Transverse colon (tissue), 4 donors: ENCODE measurements at regions not wholly inside any gene's neighbourhood (a gene's known extent, or its start where the extent isn't known, plus 50 kb on each side); places are given as distances from the start of the nearest gene placed in this dataset.
A peak's percentile ranks its signal among the peaks of the same experiment; 100 is the strongest.

ENCODE experiments used
- DNase-seq: peaks from one replicate; pipeline ENCODE4 v3.0.0-alpha.2; 2019
- H3K27ac ChIP-seq, 4 donors: fragments of 200-600 bp; sonication (generic); 2 replicates each; pipeline ENCODE4 v1.5.1; 2016 to 2018; ENCODE audit warnings: inconsistent platforms in 4 of 4
- H3K27me3 ChIP-seq: fragments of 200-600 bp; sonication (generic); 2 replicates; pipeline ENCODE4 v1.5.1; 2017; ENCODE audit warnings: inconsistent platforms
- H3K36me3 ChIP-seq, 4 donors: fragments of 200-600 bp; sonication (generic); 2 replicates each; pipeline ENCODE4 v1.5.1; 2017 to 2019; ENCODE audit warnings: inconsistent platforms in 4 of 4
- H3K4me1 ChIP-seq, 4 donors: fragments of 200-600 bp; sonication (generic); 2 replicates each; pipeline ENCODE4 v1.5.1; 2017 to 2020; ENCODE audit warnings: inconsistent platforms in 4 of 4
- H3K4me3 ChIP-seq, 4 donors: fragments of 200-600 bp; sonication (generic); 1 replicate in 1 of 4; 2 replicates in 3 of 4; pipeline versions ENCODE4 v1.5.1 to v1.6.1; 2017 to 2019; ENCODE audit warnings: inconsistent platforms in 4 of 4
- H3K9me3 ChIP-seq, 2 donors: fragments of 200-600 bp; sonication (generic); 2 replicates each; pipeline ENCODE4 v1.5.1; 2017 to 2019; ENCODE audit warnings: inconsistent platforms in 2 of 2
- CTCF ChIP-seq, 5 experiments: fragments of 200-600 bp in 3 of 5; fragments of 450-650 bp in 2 of 5; sonication (generic) in 3 of 5; IDR thresholded peaks; 1 replicate in 2 of 5; 2 replicates in 3 of 5; pipeline ENCODE4 v1.5.1; 2016 to 2017; ENCODE audit warnings: antibody characterized with exemption in 5 of 5, inconsistent platforms in 3 of 5, mild to moderate bottlenecking in 2 of 5, moderate library complexity in 1 of 5
- EP300 ChIP-seq: sonication (generic); formaldehyde crosslinking; IDR thresholded peaks from one replicate; pipeline ENCODE4 v1.6.1; 2017; ENCODE audit warnings: antibody characterized with exemption, low read depth
- POLR2A ChIP-seq: fragments of 450-650 bp; IDR thresholded peaks from one replicate; pipeline ENCODE4 v1.6.1; 2016; ENCODE audit warnings: antibody characterized with exemption, mild to moderate bottlenecking, moderate library complexity
- POLR2AphosphoS5 ChIP-seq, 3 donors: sonication (generic); formaldehyde crosslinking; IDR thresholded peaks; one replicate each; pipeline ENCODE4 v1.6.1; 2016; ENCODE audit warnings: antibody characterized with exemption in 3 of 3
- WGBS, 2 donors: methylation state at CpG; one replicate each; pipeline ENCODE4 v1.1.5; 2018; ENCODE audit warnings: low coverage in 1 of 2; 5-methylcytosine and 5-hydroxymethylcytosine counted together
- in situ Hi-C, 4 donors: fragments of 200-750 bp; cut with MboI; loops; one replicate each; pipeline versions ENCODE4 v1.15.0 to v1.15.1; 2017; ENCODE audit warnings: low sequenced_read_pairs in 3 of 4, low pct_ligation_motif_present in 1 of 4, low pct_unique_long_range_greater_than_20kb in 1 of 4
- intact Hi-C: fragments of 100-400 bp; cut with DNase I; formaldehyde crosslinking; loops from one replicate; pipeline ENCODE4 v1.15.1; 2023; ENCODE audit warnings: low total_unique reads

DNA sequence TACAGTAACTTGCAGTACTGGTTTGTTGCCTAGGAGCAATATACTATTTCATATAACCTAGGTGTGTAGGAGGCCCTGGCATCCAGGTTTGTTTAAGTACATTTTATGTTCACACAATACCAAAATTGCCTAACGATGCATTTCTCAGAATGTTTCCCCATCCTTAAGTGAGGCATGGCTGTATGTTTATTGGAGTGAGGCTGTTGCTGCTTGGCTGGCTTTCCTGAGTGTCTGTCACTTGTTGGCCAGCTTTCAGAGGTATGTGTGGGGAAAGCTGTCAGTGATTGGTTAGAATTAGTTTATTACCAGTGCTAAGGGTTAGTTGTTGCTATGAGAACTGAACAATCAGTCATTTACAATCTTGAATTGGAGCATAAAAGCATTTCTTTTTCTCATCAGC is 154.1 kb upstream of the CDH12 start:
- in situ Hi-C loops (no loop called here), intact Hi-C loops (no loop called here)
- H3K27ac ChIP-seq, result peak overlapping the region in 1 of 4 donors; percentile 20
- no peaks in the 10 kb centered on the region for H3K36me3 ChIP-seq
- H3K4me3 ChIP-seq, result no peak overlapping the region
- DNase-seq, result peak; percentile 71
- H3K27me3 ChIP-seq, result no peaks in the 10 kb centered on the region
- TF ChIP-seq EP300 (no peak), POLR2AphosphoS5 (IDR thresholded peaks at IDR 0.05) (peak in 1 of 3 donors; percentile 26)
- WGBS, 2 donors, result 29% methylated on average over 1 of the region's 1 CpG; no CpG with 5 or more reads in 1 of the 2 donors
- H3K9me3 ChIP-seq, result no peaks in the 10 kb centered on the region
- H3K4me1 ChIP-seq, result peaks cover 0 to 5% (median 0%) of the 10 kb centered on the region in 4 donors

DNA sequence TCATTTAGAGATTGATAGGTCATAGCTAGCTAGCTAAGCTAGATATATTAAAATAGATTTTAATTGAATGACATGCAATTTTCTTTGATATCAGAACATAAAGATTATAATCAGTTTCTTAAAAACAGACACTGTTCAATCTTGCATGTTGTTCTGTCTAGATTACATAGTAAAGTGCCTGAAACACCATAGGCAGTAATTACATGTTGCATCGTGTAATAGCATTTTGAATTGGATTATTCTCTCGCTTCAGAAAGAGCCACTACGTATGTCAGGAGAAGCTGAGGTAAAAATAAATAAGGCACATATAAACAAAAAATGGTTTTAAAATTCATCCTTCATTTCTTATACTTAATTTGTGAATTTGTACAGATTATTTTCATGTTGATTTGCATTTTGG is 148.0 kb upstream of the CDH12 start:
- no peaks in the 10 kb centered on the region for H3K9me3 ChIP-seq
- H3K4me1 ChIP-seq, result no peaks in the 10 kb centered on the region
- TF ChIP-seq POLR2AphosphoS5 (IDR thresholded peaks at IDR 0.05) (no peak), EP300 (no peak), CTCF (IDR thresholded peaks at IDR 0.05) (no peak), POLR2A (no peak)
- no peak overlapping the region for H3K27ac ChIP-seq
- in situ Hi-C loops (no loop called here), intact Hi-C loops (no loop called here)
- H3K4me3 ChIP-seq, result no peak overlapping the region
- WGBS, 2 donors, result 86 to 93% methylated on average over 3 of the region's 3 CpGs
- H3K27me3 ChIP-seq, result no peaks in the 10 kb centered on the region
- no peak for DNase-seq
- no peaks in the 10 kb centered on the region for H3K36me3 ChIP-seq

- no peaks in the 10 kb centered on the region for H3K27me3 ChIP-seq
- 44 to 67% methylated on average over 1 of the region's 1 CpG for WGBS, 2 donors
- no peak for TF ChIP-seq POLR2A
- no peak for TF ChIP-seq POLR2AphosphoS5 (IDR thresholded peaks at IDR 0.05)
- no peak for TF ChIP-seq EP300
- H3K4me3 ChIP-seq, result no peak overlapping the region
- no peaks in the 10 kb centered on the region for H3K4me1 ChIP-seq
- H3K36me3 ChIP-seq, result no peaks in the 10 kb centered on the region
- H3K9me3 ChIP-seq, result no peaks in the 10 kb centered on the region
- DNase-seq, result no peak
- intact Hi-C loops (no loop called here), in situ Hi-C loops (no loop called here)
- H3K27ac ChIP-seq, result no peak overlapping the region
Measured at GRCh38 chr5:22998774-22999173, 145.6 kb upstream of the CDH12 start.

DNA sequence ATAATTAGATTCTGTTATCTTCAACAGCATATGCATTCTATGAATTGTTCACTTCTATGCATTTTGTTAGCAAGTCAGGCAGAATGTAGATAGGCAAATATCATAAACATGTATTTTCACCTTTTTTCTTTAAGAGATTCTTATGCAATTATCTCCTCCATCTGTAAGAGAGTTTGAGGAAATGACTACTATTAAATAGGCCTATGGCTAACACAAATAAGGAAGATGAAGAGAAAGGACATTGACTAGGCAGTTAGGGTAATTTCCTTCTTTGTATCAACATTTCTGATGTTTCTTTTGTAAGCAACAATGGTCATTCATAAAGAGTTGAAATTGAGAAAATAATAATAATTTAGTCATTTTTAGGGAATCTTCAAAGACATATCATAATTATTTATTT is 145.2 kb upstream of the CDH12 start:
- H3K4me3 ChIP-seq, result no peak overlapping the region
- H3K9me3 ChIP-seq, result no peaks in the 10 kb centered on the region
- no peak for DNase-seq
- intact Hi-C loops (no loop called here), in situ Hi-C loops (no loop called here)
- H3K27ac ChIP-seq, result no peak overlapping the region
- H3K36me3 ChIP-seq, result no peaks in the 10 kb centered on the region
- no peaks in the 10 kb centered on the region for H3K27me3 ChIP-seq
- TF ChIP-seq EP300, result no peak
- no peak for TF ChIP-seq POLR2A
- no peak for TF ChIP-seq POLR2AphosphoS5 (IDR thresholded peaks at IDR 0.05)
- no peak for TF ChIP-seq CTCF (IDR thresholded peaks at IDR 0.05)
- H3K4me1 ChIP-seq, result no peaks in the 10 kb centered on the region

GRCh38 chr5:22988937-22989336 is 135.8 kb upstream of the CDH12 start:
- DNase-seq, result no peak
- 75 to 77% methylated on average over 6 of the region's 6 CpGs for WGBS, 2 donors
- TF ChIP-seq CTCF (IDR thresholded peaks at IDR 0.05), result no peak
- TF ChIP-seq EP300, result no peak
- TF ChIP-seq POLR2A, result no peak
- TF ChIP-seq POLR2AphosphoS5 (IDR thresholded peaks at IDR 0.05), result no peak
- no peak overlapping the region for H3K4me3 ChIP-seq
- no peaks in the 10 kb centered on the region for H3K27me3 ChIP-seq
- intact Hi-C loops (no loop called here), in situ Hi-C loops (no loop called here)
- H3K36me3 ChIP-seq, result no peaks in the 10 kb centered on the region
- H3K9me3 ChIP-seq, result no peaks in the 10 kb centered on the region
- H3K4me1 ChIP-seq, result no peaks in the 10 kb centered on the region
- no peak overlapping the region for H3K27ac ChIP-seq
